ENCODE measurements at regions not wholly inside any gene's neighbourhood (a gene's known extent, or its start where the extent isn't known, plus 50 kb on each side); places are given as distances from the start of the nearest gene placed in this dataset.

DNA sequence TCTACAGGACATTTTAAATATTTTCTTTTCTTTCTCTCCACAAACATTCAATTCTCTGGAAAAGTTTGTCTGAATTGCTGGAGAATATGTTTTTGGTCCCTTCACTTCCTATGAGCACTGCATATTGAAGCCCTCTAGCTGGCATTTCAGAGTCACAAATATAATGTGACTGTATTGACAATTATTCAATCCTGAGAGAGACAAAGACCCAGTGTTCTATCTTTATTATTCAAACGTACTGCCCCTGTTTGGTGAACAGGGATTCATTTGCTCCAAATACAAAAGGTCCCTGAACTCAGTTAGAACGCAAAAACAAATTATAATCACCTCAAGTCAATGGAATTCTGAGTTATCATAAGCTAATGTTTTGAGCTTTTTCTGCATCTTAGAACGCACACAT is 173.1 kb upstream of the CDIN1 start:
- no peak overlapping the region for H3K9ac ChIP-seq (ENCODE audit: low read length)
- ATAC-seq (ENCODE audit: low read depth), result no peak
- TF ChIP-seq EZH2 (IDR thresholded peaks at IDR 0.05; ENCODE audit: borderline replicate concordance, insufficient read depth, low read depth, low read length, poor library complexity, severe bottlenecking), result no peak
- TF ChIP-seq, protein P1, sequence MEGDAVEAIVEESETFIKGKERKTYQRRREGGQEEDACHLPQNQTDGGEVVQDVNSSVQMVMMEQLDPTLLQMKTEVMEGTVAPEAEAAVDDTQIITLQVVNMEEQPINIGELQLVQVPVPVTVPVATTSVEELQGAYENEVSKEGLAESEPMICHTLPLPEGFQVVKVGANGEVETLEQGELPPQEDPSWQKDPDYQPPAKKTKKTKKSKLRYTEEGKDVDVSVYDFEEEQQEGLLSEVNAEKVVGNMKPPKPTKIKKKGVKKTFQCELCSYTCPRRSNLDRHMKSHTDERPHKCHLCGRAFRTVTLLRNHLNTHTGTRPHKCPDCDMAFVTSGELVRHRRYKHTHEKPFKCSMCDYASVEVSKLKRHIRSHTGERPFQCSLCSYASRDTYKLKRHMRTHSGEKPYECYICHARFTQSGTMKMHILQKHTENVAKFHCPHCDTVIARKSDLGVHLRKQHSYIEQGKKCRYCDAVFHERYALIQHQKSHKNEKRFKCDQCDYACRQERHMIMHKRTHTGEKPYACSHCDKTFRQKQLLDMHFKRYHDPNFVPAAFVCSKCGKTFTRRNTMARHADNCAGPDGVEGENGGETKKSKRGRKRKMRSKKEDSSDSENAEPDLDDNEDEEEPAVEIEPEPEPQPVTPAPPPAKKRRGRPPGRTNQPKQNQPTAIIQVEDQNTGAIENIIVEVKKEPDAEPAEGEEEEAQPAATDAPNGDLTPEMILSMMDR (IDR thresholded peaks at IDR 0.05), result no peak
- no peaks in the 10 kb centered on the region for H4K20me1 ChIP-seq (ENCODE audit: control insufficient read depth, insufficient read depth, low read length, poor library complexity, severe bottlenecking)
- ChIA-PET CTCF (no interaction called here), POLR2A (no interaction called here)
- no peaks in the 10 kb centered on the region for H3K27me3 ChIP-seq (replicated peaks in 1 of 4; ENCODE audit: control extremely low read depth in 1 of 4, control insufficient read depth in 3 of 4, insufficient read depth in 4 of 4, low read length in 3 of 4)
- H3K4me2 ChIP-seq (replicated peaks; ENCODE audit: low read depth, low read length, poor library complexity, severe bottlenecking), result no peak overlapping the region
- H2AFZ ChIP-seq (ENCODE audit: insufficient read depth, low read depth, low read length, poor library complexity, severe bottlenecking), result no peak overlapping the region
- H3K27me3 Mint-ChIP-seq, result no peaks in the 10 kb centered on the region
- no peaks in the 10 kb centered on the region for H3K9me3 ChIP-seq (ENCODE audit: control extremely low read depth in 1 of 3, control insufficient read depth in 2 of 3, insufficient read depth in 1 of 3, low read length in 2 of 3)
- 88% methylated on average over 1 of the region's 3 CpGs for WGBS (ENCODE audit: insufficient coverage)
- H3K36me3 ChIP-seq (replicated peaks in 1 of 2; ENCODE audit: control extremely low read depth in 1 of 2, control insufficient read depth in 1 of 2, extremely low read depth in 1 of 2, insufficient read depth in 2 of 2, low read length in 1 of 2), result no peaks in the 10 kb centered on the region
- no peak overlapping the region for H3K27ac Mint-ChIP-seq
- H3K27ac ChIP-seq (ENCODE audit: low read length in 2 of 2), result no peak overlapping the region
- intact Hi-C loops (cut with micrococcal nuclease), result no loop called here
- H3K79me2 ChIP-seq (ENCODE audit: control insufficient read depth, insufficient read depth, low read length), result no peaks in the 10 kb centered on the region
- no peak overlapping the region for H3K4me3 ChIP-seq (ENCODE audit: control extremely low read depth in 1 of 5, extremely low read depth in 1 of 5, insufficient read depth in 1 of 5, low read depth in 2 of 5, low read length in 4 of 5)
- H3K9me3 Mint-ChIP-seq (ENCODE audit: insufficient read depth), result no peaks in the 10 kb centered on the region
- no peaks in the 10 kb centered on the region for H3K4me1 Mint-ChIP-seq
- no peak for DNase-seq
- no peak overlapping the region for H3K4me3 Mint-ChIP-seq
- no peaks in the 10 kb centered on the region for H3K4me1 ChIP-seq (ENCODE audit: control insufficient read depth in 2 of 2, insufficient read depth in 2 of 2, low read length in 2 of 2)

- ATAC-seq (ENCODE audit: low read depth) (no peak), DNase-seq (no peak)
- Histone ChIP-seq H3K79me2 (ENCODE audit: control insufficient read depth, insufficient read depth, low read length) (no peaks in the 10 kb centered on the region), H3K4me1 (ENCODE audit: control insufficient read depth in 2 of 2, insufficient read depth in 2 of 2, low read length in 2 of 2) (no peaks in the 10 kb centered on the region), H3K4me2 (replicated peaks; ENCODE audit: low read depth, low read length, poor library complexity, severe bottlenecking) (no peak overlapping the region), H3K36me3 (replicated peaks in 1 of 2; ENCODE audit: control extremely low read depth in 1 of 2, control insufficient read depth in 1 of 2, extremely low read depth in 1 of 2, insufficient read depth in 2 of 2, low read length in 1 of 2) (no peaks in the 10 kb centered on the region), H3K4me3 (ENCODE audit: control extremely low read depth in 1 of 5, extremely low read depth in 1 of 5, insufficient read depth in 1 of 5, low read depth in 2 of 5, low read length in 4 of 5) (no peak overlapping the region), H3K27ac (ENCODE audit: low read length in 2 of 2) (no peak overlapping the region), H2AFZ (ENCODE audit: insufficient read depth, low read depth, low read length, poor library complexity, severe bottlenecking) (no peak overlapping the region), H3K9me3 (ENCODE audit: control extremely low read depth in 1 of 3, control insufficient read depth in 2 of 3, insufficient read depth in 1 of 3, low read length in 2 of 3) (no peaks in the 10 kb centered on the region), H4K20me1 (ENCODE audit: control insufficient read depth, insufficient read depth, low read length, poor library complexity, severe bottlenecking) (no peaks in the 10 kb centered on the region), H3K27me3 (replicated peaks in 1 of 4; ENCODE audit: control extremely low read depth in 1 of 4, control insufficient read depth in 3 of 4, insufficient read depth in 4 of 4, low read length in 3 of 4) (no peaks in the 10 kb centered on the region), H3K9ac (ENCODE audit: low read length) (no peak overlapping the region)
- CTCF ChIA-PET, result no interaction called here
- POLR2A ChIA-PET, result no interaction called here
- Mint-ChIP-seq H3K9me3 (ENCODE audit: insufficient read depth) (no peaks in the 10 kb centered on the region), H3K4me1 (no peaks in the 10 kb centered on the region), H3K27ac (no peak overlapping the region), H3K4me3 (no peak overlapping the region), H3K27me3 (no peaks in the 10 kb centered on the region)
- intact Hi-C loops (cut with micrococcal nuclease), result no loop called here
- no CpG with 5 or more reads among the region's 3 CpGs for WGBS (ENCODE audit: insufficient coverage)
- TF ChIP-seq, protein P1 (IDR thresholded peaks at IDR 0.05), result no peak
- no peak for TF ChIP-seq EZH2 (IDR thresholded peaks at IDR 0.05; ENCODE audit: borderline replicate concordance, insufficient read depth, low read depth, low read length, poor library complexity, severe bottlenecking)
Measured at GRCh38 chr15:36406911-36407310, 172.5 kb upstream of the CDIN1 start.
